ENCODE measurements at regions not wholly inside any gene's neighbourhood (a gene's known extent, or its start where the extent isn't known, plus 50 kb on each side); places are given as distances from the start of the nearest gene placed in this dataset.

DNA sequence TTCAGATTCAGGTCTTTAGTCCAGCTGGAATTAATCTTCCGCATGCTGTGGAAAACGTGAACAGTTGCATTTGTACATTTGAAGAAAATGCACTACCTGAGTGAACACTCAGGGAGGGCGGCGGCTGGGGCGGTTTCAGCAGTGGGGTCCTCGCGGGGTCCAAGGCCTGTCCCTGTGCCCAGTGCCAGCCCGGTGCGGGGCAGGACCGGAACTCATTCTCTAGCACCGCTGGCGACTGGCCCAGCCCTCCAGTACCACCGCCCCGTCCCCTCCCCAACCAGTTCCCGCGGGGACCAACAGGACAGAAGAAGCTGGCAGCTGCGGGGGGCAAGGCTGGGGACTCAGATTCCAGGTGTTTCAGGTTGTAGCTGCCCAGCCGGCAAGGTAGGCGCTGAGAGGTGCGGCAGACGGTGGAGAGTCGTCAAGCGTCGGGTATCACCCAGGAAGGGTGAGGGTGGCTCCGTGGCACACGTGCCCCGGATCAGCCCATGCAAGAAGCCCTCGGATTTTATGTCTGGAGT, 72.2 kb upstream of the ARNT2 start:
- TF ChIP-seq, protein P1, sequence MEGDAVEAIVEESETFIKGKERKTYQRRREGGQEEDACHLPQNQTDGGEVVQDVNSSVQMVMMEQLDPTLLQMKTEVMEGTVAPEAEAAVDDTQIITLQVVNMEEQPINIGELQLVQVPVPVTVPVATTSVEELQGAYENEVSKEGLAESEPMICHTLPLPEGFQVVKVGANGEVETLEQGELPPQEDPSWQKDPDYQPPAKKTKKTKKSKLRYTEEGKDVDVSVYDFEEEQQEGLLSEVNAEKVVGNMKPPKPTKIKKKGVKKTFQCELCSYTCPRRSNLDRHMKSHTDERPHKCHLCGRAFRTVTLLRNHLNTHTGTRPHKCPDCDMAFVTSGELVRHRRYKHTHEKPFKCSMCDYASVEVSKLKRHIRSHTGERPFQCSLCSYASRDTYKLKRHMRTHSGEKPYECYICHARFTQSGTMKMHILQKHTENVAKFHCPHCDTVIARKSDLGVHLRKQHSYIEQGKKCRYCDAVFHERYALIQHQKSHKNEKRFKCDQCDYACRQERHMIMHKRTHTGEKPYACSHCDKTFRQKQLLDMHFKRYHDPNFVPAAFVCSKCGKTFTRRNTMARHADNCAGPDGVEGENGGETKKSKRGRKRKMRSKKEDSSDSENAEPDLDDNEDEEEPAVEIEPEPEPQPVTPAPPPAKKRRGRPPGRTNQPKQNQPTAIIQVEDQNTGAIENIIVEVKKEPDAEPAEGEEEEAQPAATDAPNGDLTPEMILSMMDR (IDR thresholded peaks at IDR 0.05) = no peak
- no peak for TF ChIP-seq POLR2A (IDR thresholded peaks at IDR 0.05)

Measured in body of pancreas (tissue), 4 donors.